Tibial nerve (tissue), 4 donors: ENCODE measurements at regions not wholly inside any gene's neighbourhood (a gene's known extent, or its start where the extent isn't known, plus 50 kb on each side); places are given as distances from the start of the nearest gene placed in this dataset.

Experiments used
- DNase-seq, 2 donors: peaks; one replicate each; pipeline ENCODE4 v3.0.0-alpha.2; 2019; ENCODE audit warnings: low spot score in 2 of 2
- H3K27ac ChIP-seq, 4 donors: fragments of 200-600 bp; sonication (generic) in 3 of 4; one replicate each; pipeline ENCODE4 v1.5.1; 2017 to 2019; ENCODE audit warnings: mild to moderate bottlenecking in 1 of 4
- H3K27me3 ChIP-seq, 2 donors: fragments of 200-600 bp; sonication (generic) in 1 of 2; one replicate each; pipeline versions ENCODE4 v1.5.1 to v1.6.0; 2017 to 2019
- H3K36me3 ChIP-seq, 3 donors: fragments of 200-600 bp; sonication (generic); one replicate each; pipeline ENCODE4 v1.5.1; 2018 to 2019
- H3K4me1 ChIP-seq, 4 donors: fragments of 200-600 bp; sonication (generic) in 3 of 4; one replicate each; pipeline ENCODE4 v1.5.1; 2017 to 2019
- H3K4me3 ChIP-seq, 4 donors: fragments of 200-600 bp; sonication (generic) in 3 of 4; one replicate each; pipeline ENCODE4 v1.5.1; 2017 to 2019; ENCODE audit warnings: mild to moderate bottlenecking in 1 of 4, moderate library complexity in 1 of 4
- H3K9me3 ChIP-seq, 4 donors: fragments of 200-600 bp; sonication (generic) in 3 of 4; one replicate each; pipeline ENCODE4 v1.5.1; 2017 to 2019
- CTCF ChIP-seq, 5 experiments: fragments of 200-600 bp in 3 of 5; fragments of 450-650 bp in 2 of 5; sonication (generic) in 3 of 5; IDR thresholded peaks; one replicate each; pipeline ENCODE4 v1.5.1; 2016 to 2019; ENCODE audit warnings: antibody characterized with exemption in 5 of 5, mild to moderate bottlenecking in 3 of 5, moderate library complexity in 2 of 5
- EP300 ChIP-seq, 2 donors: sonication (generic); formaldehyde crosslinking; IDR thresholded peaks; one replicate each; pipeline ENCODE4 v1.6.1; 2017; ENCODE audit warnings: antibody characterized with exemption in 2 of 2, mild to moderate bottlenecking in 1 of 2
- POLR2A ChIP-seq, 2 donors: fragments of 450-650 bp; IDR thresholded peaks; one replicate each; pipeline ENCODE4 v1.6.1; 2017; ENCODE audit warnings: antibody characterized with exemption in 2 of 2, mild to moderate bottlenecking in 2 of 2, moderate library complexity in 2 of 2
- WGBS, 2 donors: methylation state at CpG; one replicate each; pipeline ENCODE4 v1.1.5; 2018; 5-methylcytosine and 5-hydroxymethylcytosine counted together

- Histone ChIP-seq H3K27ac (no peak overlapping the region), H3K9me3 (no peaks in the 10 kb centered on the region), H3K36me3 (no peaks in the 10 kb centered on the region), H3K4me1 (no peaks in the 10 kb centered on the region), H3K4me3 (no peak overlapping the region), H3K27me3 (no peaks in the 10 kb centered on the region)
- 41 to 56% methylated on average over 3 of the region's 3 CpGs for WGBS, 2 donors
- TF ChIP-seq CTCF (IDR thresholded peaks at IDR 0.05) (no peak), POLR2A (IDR thresholded peaks at IDR 0.05) (no peak), EP300 (IDR thresholded peaks at IDR 0.05) (no peak)
- DNase-seq = no peak
These were observed 1181.7 kb downstream of the EFNA5 start for GRCh38 chr5:106489004-106489403.

GRCh38 chr5:106488407-106488806 is 1182.3 kb downstream of the EFNA5 start:
- H3K36me3 ChIP-seq = no peaks in the 10 kb centered on the region
- no peaks in the 10 kb centered on the region for H3K4me1 ChIP-seq
- no peaks in the 10 kb centered on the region for H3K27me3 ChIP-seq
- TF ChIP-seq POLR2A (IDR thresholded peaks at IDR 0.05) (no peak), CTCF (IDR thresholded peaks at IDR 0.05) (no peak), EP300 (IDR thresholded peaks at IDR 0.05) (no peak)
- H3K4me3 ChIP-seq = no peak overlapping the region
- no peaks in the 10 kb centered on the region for H3K9me3 ChIP-seq
- H3K27ac ChIP-seq = no peak overlapping the region
- DNase-seq = no peak

GRCh38 chr5:106481374-106481773 is 1189.4 kb downstream of the EFNA5 start:
- no peak for DNase-seq
- TF ChIP-seq POLR2A (IDR thresholded peaks at IDR 0.05) (no peak), EP300 (IDR thresholded peaks at IDR 0.05) (no peak), CTCF (IDR thresholded peaks at IDR 0.05) (no peak)
- Histone ChIP-seq H3K9me3 (no peaks in the 10 kb centered on the region), H3K4me3 (no peak overlapping the region), H3K27me3 (no peaks in the 10 kb centered on the region), H3K4me1 (no peaks in the 10 kb centered on the region), H3K36me3 (no peaks in the 10 kb centered on the region), H3K27ac (no peak overlapping the region)

GRCh38 chr5:106476630-106477029 is 1194.1 kb downstream of the EFNA5 start:
- DNase-seq = no peak
- H3K27ac ChIP-seq = no peak overlapping the region
- H3K36me3 ChIP-seq = no peaks in the 10 kb centered on the region
- no peaks in the 10 kb centered on the region for H3K27me3 ChIP-seq
- TF ChIP-seq EP300 (IDR thresholded peaks at IDR 0.05) = no peak
- TF ChIP-seq POLR2A (IDR thresholded peaks at IDR 0.05) = no peak
- no peak for TF ChIP-seq CTCF (IDR thresholded peaks at IDR 0.05)
- WGBS, 2 donors = 93 to 94% methylated on average over 4 of the region's 4 CpGs
- no peak overlapping the region for H3K4me3 ChIP-seq
- H3K4me1 ChIP-seq = no peaks in the 10 kb centered on the region
- H3K9me3 ChIP-seq = no peaks in the 10 kb centered on the region

- DNase-seq = no peak
- H3K4me3 ChIP-seq = no peak overlapping the region
- H3K9me3 ChIP-seq = no peaks in the 10 kb centered on the region
- no peaks in the 10 kb centered on the region for H3K36me3 ChIP-seq
- H3K4me1 ChIP-seq = no peaks in the 10 kb centered on the region
- H3K27ac ChIP-seq = no peak overlapping the region
- no peaks in the 10 kb centered on the region for H3K27me3 ChIP-seq
- TF ChIP-seq CTCF (IDR thresholded peaks at IDR 0.05) (no peak), EP300 (IDR thresholded peaks at IDR 0.05) (no peak), POLR2A (IDR thresholded peaks at IDR 0.05) (no peak)
These were observed 1196.7 kb downstream of the EFNA5 start for GRCh38 chr5:106474066-106474465.
